OCI-LY1 (cell line): ENCODE measurements at regions not wholly inside any gene's neighbourhood (a gene's known extent, or its start where the extent isn't known, plus 50 kb on each side); places are given as distances from the start of the nearest gene placed in this dataset.

ENCODE experiments used
- H2AFZ ChIP-seq: fragments of 200-600 bp; sonication (generic), shearing (Covaris generic); 2 replicates; pipeline ENCODE4 v1.6.0; 2014; ENCODE audit warnings: antibody characterized with exemption, mild to moderate bottlenecking, low read length
- H3F3A ChIP-seq: fragments of 200-600 bp; sonication (generic), shearing (Covaris generic); 2 replicates; pipeline ENCODE4 v1.6.0; 2014; ENCODE audit warnings: mild to moderate bottlenecking, antibody characterized with exemption, low read length, moderate library complexity; ENCODE audit not compliant: insufficient read depth
- H3K27ac ChIP-seq: fragments of 200-600 bp; sonication (generic); 2 replicates; pipeline ENCODE4 v1.5.1; 2014; ENCODE audit warnings: low read length, mixed run types, mild to moderate bottlenecking, low read depth; ENCODE audit not compliant: poor library complexity, severe bottlenecking
- H3K27me3 ChIP-seq: fragments of 200-600 bp; sonication (generic); 2 replicates; pipeline ENCODE4 v1.6.0; 2014; ENCODE audit warnings: antibody characterized with exemption, mild to moderate bottlenecking, low read length, moderate library complexity; ENCODE audit not compliant: insufficient read depth
- H3K36me3 ChIP-seq: fragments of 200-600 bp; sonication (generic); 2 replicates; pipeline ENCODE4 v1.6.1; 2014; ENCODE audit warnings: mild to moderate bottlenecking, antibody characterized with exemption, low read length, moderate library complexity, mixed read lengths; ENCODE audit not compliant: insufficient read depth
- H3K4me1 ChIP-seq: fragments of 200-600 bp; sonication (generic); 2 replicates; pipeline ENCODE4 v1.5.1; 2014; ENCODE audit warnings: mild to moderate bottlenecking, low read length, moderate library complexity; ENCODE audit not compliant: insufficient read depth, severe bottlenecking
- H3K4me2 ChIP-seq: fragments of 200-600 bp; sonication (generic), shearing (Covaris generic); 2 replicates; pipeline ENCODE4 v1.6.1; 2014; ENCODE audit warnings: low read length
- H3K4me3 ChIP-seq: fragments of 200-600 bp; sonication (generic); 2 replicates; pipeline ENCODE4 v1.5.1; 2014; ENCODE audit warnings: low read length, low read depth, mild to moderate bottlenecking, mixed read lengths; ENCODE audit not compliant: poor library complexity, severe bottlenecking
- H3K79me2 ChIP-seq: fragments of 200-600 bp; shearing (Covaris generic); 2 replicates; pipeline ENCODE4 v1.6.1; 2016; ENCODE audit warnings: mixed run types, low read length, mixed read lengths; ENCODE audit not compliant: insufficient read depth
- H3K9ac ChIP-seq: fragments of 200-600 bp; sonication (generic), shearing (Covaris generic); 2 replicates; pipeline ENCODE4 v1.6.1; 2014; ENCODE audit warnings: mild to moderate bottlenecking, low read length, mixed read lengths
- H3K9me2 ChIP-seq: fragments of 200-600 bp; sonication (generic), shearing (Covaris generic); 2 replicates; pipeline ENCODE4 v1.6.1; 2014; ENCODE audit warnings: low read depth, mild to moderate bottlenecking, low read length, mixed read lengths
- H3K9me3 ChIP-seq: fragments of 200-600 bp; shearing (Covaris generic); 2 replicates; pipeline ENCODE4 v1.6.1; 2014; ENCODE audit warnings: low read length, mixed read lengths
- H4K20me1 ChIP-seq: fragments of 200-600 bp; sonication (generic), shearing (Covaris generic); 2 replicates; pipeline ENCODE4 v1.6.0; 2016; ENCODE audit warnings: mild to moderate bottlenecking, low read length; ENCODE audit not compliant: insufficient read depth
- EZH2 ChIP-seq: fragments of 200-600 bp; sonication (generic), shearing (Covaris generic); IDR thresholded peaks from 2 replicates; pipeline ENCODE4 v1.8.0; 2017; ENCODE audit warnings: borderline replicate concordance, mixed run types, mild to moderate bottlenecking, antibody characterized with exemption, low read length, moderate library complexity, mixed read lengths
- TF ChIP-seq, protein P1 (sequence below): fragments of 200-600 bp; sonication (generic), shearing (Covaris generic); IDR thresholded peaks from 2 replicates; pipeline ENCODE4 v1.5.1; 2017; ENCODE audit warnings: mild to moderate bottlenecking, antibody characterized with exemption, low read length, moderate library complexity, mixed read lengths

DNA sequence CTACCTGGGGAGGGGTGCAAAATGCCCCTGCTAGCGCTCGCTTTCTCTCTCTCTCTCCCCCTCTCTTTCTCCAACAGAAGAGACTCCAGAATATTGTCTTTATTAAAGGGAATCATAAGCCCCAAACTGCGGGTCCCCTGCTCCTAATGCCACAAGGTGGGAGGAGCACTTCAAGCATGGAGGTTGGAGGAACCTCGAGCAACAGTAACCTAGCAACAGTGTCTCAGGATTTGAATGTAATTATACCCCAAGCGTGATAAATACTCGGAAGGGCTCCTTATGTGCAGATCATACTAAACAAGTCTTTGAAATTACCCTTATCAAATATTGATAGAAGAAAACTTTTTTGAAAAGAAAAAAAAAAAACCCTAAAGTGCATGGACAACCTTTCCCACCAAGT lies 582.2 kb upstream of the PPP2R3A start:
- Histone ChIP-seq H3K4me2 (no peak overlapping the region), H3K9me2 (no peaks in the 10 kb centered on the region), H3K27ac (no peak overlapping the region), H4K20me1 (no peaks in the 10 kb centered on the region), H3K9me3 (no peaks in the 10 kb centered on the region), H3F3A (no peaks in the 10 kb centered on the region), H3K4me1 (no peaks in the 10 kb centered on the region), H3K9ac (no peak overlapping the region), H2AFZ (no peak overlapping the region), H3K79me2 (no peaks in the 10 kb centered on the region), H3K36me3 (no peaks in the 10 kb centered on the region), H3K4me3 (no peak overlapping the region), H3K27me3 (no peaks in the 10 kb centered on the region)
- TF ChIP-seq, protein P1, sequence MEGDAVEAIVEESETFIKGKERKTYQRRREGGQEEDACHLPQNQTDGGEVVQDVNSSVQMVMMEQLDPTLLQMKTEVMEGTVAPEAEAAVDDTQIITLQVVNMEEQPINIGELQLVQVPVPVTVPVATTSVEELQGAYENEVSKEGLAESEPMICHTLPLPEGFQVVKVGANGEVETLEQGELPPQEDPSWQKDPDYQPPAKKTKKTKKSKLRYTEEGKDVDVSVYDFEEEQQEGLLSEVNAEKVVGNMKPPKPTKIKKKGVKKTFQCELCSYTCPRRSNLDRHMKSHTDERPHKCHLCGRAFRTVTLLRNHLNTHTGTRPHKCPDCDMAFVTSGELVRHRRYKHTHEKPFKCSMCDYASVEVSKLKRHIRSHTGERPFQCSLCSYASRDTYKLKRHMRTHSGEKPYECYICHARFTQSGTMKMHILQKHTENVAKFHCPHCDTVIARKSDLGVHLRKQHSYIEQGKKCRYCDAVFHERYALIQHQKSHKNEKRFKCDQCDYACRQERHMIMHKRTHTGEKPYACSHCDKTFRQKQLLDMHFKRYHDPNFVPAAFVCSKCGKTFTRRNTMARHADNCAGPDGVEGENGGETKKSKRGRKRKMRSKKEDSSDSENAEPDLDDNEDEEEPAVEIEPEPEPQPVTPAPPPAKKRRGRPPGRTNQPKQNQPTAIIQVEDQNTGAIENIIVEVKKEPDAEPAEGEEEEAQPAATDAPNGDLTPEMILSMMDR: no peak
- no peak for TF ChIP-seq EZH2

DNA sequence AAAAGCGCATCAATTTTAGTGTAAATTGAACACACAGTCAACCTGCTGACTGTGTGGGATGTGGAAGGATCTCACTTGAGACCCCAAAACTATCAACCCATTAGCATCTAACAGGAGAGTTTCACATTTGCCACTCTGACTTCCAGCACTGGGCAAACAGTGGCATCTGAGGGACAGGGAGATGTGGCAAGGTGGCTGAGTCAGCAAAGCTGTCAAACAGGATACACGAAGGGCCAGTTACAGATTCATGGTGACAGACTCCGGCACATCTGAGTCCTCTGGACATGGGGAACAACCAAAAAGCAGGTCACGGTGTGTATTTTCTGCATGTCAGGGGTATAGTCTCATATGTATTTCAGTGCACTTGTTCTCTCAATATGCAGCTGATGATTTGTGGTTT lies 573.4 kb upstream of the PPP2R3A start:
- Histone ChIP-seq H3K4me2 (no peak overlapping the region), H3K9ac (no peak overlapping the region), H3K4me3 (no peak overlapping the region), H3K9me2 (no peaks in the 10 kb centered on the region), H3K27ac (no peak overlapping the region), H3K79me2 (no peaks in the 10 kb centered on the region), H3K27me3 (no peaks in the 10 kb centered on the region), H2AFZ (no peak overlapping the region), H3K9me3 (peaks cover 8% of the 10 kb centered on the region), H3K4me1 (no peaks in the 10 kb centered on the region), H3K36me3 (no peaks in the 10 kb centered on the region), H4K20me1 (no peaks in the 10 kb centered on the region), H3F3A (no peaks in the 10 kb centered on the region)
- TF ChIP-seq EZH2: no peak
- TF ChIP-seq, protein P1: no peak

DNA sequence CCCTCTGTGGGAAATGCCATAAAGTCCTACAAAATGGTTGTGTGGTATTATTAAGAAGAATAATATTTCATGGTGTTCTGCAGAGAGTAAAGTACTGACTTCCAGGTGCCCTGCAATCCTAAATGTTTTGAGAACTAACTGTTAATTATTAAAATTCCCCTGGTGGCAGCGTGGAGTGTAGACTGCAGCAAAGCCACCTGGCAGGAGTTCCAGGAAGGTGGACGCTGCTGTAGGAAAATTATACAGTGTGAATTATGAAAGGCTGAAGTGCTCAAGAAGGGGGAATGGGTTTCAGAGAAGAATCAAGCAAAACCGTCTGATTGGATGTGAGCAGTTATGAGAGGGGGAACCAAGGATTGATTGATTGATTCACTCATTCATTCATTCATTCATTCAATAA lies 572.4 kb upstream of the PPP2R3A start:
- no peaks in the 10 kb centered on the region for H4K20me1 ChIP-seq
- H3K9me3 ChIP-seq: peaks cover 8% of the 10 kb centered on the region
- H3K27ac ChIP-seq: no peak overlapping the region
- no peaks in the 10 kb centered on the region for H3K36me3 ChIP-seq
- no peaks in the 10 kb centered on the region for H3K9me2 ChIP-seq
- H3K27me3 ChIP-seq: no peaks in the 10 kb centered on the region
- no peaks in the 10 kb centered on the region for H3K4me1 ChIP-seq
- H3F3A ChIP-seq: no peaks in the 10 kb centered on the region
- no peak overlapping the region for H3K4me2 ChIP-seq
- no peak overlapping the region for H3K4me3 ChIP-seq
- no peaks in the 10 kb centered on the region for H3K79me2 ChIP-seq
- no peak overlapping the region for H3K9ac ChIP-seq
- TF ChIP-seq, protein P1: no peak
- no peak for TF ChIP-seq EZH2
- no peak overlapping the region for H2AFZ ChIP-seq
